Fibroblast of gingiva (primary cell): ENCODE measurements at regions not wholly inside any gene's neighbourhood (a gene's known extent, or its start where the extent isn't known, plus 50 kb on each side); places are given as distances from the start of the nearest gene placed in this dataset.

Source experiments
- DNase-seq: peaks from one replicate; pipeline ENCODE4 v3.0.0-alpha.2; 2011; ENCODE audit warnings: low read depth

GRCh38 chr18:79627750-79628294 lies 51.8 kb upstream of the CTDP1 start:
- DNase-seq = no peak

GRCh38 chr18:79628416-79629248 lies 51.0 kb upstream of the CTDP1 start:
- DNase-seq = no peak

- DNase-seq = no peak
Measured at GRCh38 chr18:79629249-79629558, 50.4 kb upstream of the CTDP1 start.

GRCh38 chr18:79629606-79630005 lies 50.0 kb upstream of the CTDP1 start:
- DNase-seq = no peak
